ENCODE measurements at regions not wholly inside any gene's neighbourhood (a gene's known extent, or its start where the extent isn't known, plus 50 kb on each side); places are given as distances from the start of the nearest gene placed in this dataset.

DNA sequence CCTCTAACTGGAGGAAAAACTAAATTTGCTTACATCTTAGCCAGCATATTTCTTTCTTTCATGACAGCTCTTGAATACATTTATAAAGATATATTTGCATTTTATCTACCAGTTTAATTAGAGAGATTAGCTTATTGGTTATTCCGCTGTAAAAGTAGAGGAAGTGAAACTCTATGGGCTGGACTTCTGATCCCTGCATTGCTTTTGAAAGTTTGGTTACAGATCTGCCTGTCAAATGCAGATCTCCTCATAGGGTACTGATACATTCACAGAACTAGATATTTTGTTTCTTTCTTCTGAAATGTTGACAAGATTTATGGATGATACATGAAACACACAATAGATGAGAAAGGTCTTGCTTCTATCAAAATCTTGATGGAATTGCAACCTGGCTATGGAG is 581.4 kb upstream of the AADAT start:
- no peak for DNase-seq
- intact Hi-C loops (cut with DNase I): no loop called here
- TF ChIP-seq, protein P1, sequence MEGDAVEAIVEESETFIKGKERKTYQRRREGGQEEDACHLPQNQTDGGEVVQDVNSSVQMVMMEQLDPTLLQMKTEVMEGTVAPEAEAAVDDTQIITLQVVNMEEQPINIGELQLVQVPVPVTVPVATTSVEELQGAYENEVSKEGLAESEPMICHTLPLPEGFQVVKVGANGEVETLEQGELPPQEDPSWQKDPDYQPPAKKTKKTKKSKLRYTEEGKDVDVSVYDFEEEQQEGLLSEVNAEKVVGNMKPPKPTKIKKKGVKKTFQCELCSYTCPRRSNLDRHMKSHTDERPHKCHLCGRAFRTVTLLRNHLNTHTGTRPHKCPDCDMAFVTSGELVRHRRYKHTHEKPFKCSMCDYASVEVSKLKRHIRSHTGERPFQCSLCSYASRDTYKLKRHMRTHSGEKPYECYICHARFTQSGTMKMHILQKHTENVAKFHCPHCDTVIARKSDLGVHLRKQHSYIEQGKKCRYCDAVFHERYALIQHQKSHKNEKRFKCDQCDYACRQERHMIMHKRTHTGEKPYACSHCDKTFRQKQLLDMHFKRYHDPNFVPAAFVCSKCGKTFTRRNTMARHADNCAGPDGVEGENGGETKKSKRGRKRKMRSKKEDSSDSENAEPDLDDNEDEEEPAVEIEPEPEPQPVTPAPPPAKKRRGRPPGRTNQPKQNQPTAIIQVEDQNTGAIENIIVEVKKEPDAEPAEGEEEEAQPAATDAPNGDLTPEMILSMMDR (IDR thresholded peaks at IDR 0.05): no peak
- TF ChIP-seq POLR2A (IDR thresholded peaks at IDR 0.05): no peak
- H3K27ac ChIP-seq: no peak overlapping the region
- H3K27me3 ChIP-seq: no peaks in the 10 kb centered on the region
- no peak overlapping the region for H3K4me3 ChIP-seq
- no peak for ATAC-seq
- 76 to 82% methylated on average over 1 of the region's 1 CpG for WGBS, 2 donors
- no peaks in the 10 kb centered on the region for H3K36me3 ChIP-seq (replicated peaks in 1 of 2; ENCODE audit: insufficient read depth in 1 of 2, low read depth in 2 of 2)
- no peaks in the 10 kb centered on the region for H3K9me3 ChIP-seq
- H3K4me1 ChIP-seq: no peaks in the 10 kb centered on the region

DNA sequence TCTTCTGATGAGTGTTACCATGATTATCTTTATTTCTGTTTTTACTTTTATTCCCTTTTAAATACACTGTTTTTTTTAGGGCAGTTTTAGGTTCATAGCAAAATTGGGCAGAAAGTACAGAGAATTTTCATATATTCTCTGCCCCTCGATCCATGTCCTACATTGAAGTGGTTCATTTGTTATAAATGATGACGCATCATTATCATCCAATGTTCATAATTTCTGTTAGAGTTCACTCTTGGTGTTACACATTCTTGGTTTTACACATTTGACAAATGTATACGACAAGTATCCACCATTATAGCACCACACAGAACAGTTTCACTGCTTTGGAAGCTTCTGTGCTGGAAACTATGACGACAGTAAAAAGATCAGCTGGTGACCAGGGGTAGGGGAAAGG is 578.1 kb upstream of the AADAT start:
- no peaks in the 10 kb centered on the region for H3K4me1 ChIP-seq
- intact Hi-C loops (cut with DNase I): no loop called here
- H3K9me3 ChIP-seq: no peaks in the 10 kb centered on the region
- no peaks in the 10 kb centered on the region for H3K36me3 ChIP-seq (replicated peaks in 1 of 2; ENCODE audit: insufficient read depth in 1 of 2, low read depth in 2 of 2)
- DNase-seq (no peak), ATAC-seq (no peak)
- no peaks in the 10 kb centered on the region for H3K27me3 ChIP-seq
- WGBS, 2 donors: 77 to 88% methylated on average over 4 of the region's 4 CpGs
- H3K4me3 ChIP-seq: no peak overlapping the region
- TF ChIP-seq, protein P1 (IDR thresholded peaks at IDR 0.05): no peak
- no peak for TF ChIP-seq POLR2A (IDR thresholded peaks at IDR 0.05)
- no peak overlapping the region for H3K27ac ChIP-seq

DNA sequence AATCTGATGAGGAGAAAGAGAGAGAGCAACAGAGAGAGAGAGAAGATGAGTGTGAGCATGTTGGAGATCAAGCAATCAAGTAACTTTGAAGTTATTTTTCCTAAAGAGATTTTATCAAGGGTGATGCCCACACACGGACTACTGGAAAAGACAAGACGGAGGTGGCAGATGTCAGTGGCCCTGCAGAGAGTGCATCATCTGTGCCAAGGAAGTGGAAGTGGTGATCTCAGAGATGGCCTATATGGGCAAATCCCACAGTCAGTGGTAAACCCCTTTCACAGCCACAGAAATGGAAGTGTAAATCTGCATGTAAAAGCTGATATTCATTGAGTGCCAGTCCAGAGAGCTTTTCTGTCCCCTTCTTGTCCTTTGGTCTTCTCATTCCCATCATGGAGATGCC is 577.2 kb upstream of the AADAT start:
- intact Hi-C loops (cut with DNase I): no loop called here
- no peaks in the 10 kb centered on the region for H3K9me3 ChIP-seq

DNA sequence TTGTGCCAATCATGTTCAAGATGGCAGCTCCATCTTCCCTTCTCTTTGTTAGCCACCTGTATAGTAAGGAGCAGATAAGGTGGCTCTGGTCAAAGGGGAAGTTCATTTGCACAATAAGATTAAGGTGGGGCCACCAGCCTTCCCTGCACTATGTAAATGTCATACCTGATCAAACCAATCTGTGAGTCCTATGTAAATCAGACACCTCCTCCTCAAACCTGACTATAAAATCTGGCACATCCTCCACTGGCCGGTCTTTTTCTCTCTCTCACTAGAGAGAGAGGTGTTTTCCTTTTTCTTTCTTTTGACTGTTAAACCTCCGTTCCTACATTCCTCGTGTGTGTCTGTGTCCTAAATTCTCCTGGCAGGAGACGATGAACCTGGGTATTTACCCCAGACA is 572.5 kb upstream of the AADAT start:
- ATAC-seq (no peak), DNase-seq (no peak)
- no peaks in the 10 kb centered on the region for H3K27me3 ChIP-seq
- no peak overlapping the region for H3K27ac ChIP-seq
- no peaks in the 10 kb centered on the region for H3K36me3 ChIP-seq (replicated peaks in 1 of 2; ENCODE audit: insufficient read depth in 1 of 2, low read depth in 2 of 2)
- 33 to 36% methylated on average over 4 of the region's 4 CpGs for WGBS, 2 donors
- no peaks in the 10 kb centered on the region for H3K4me1 ChIP-seq
- intact Hi-C loops (cut with DNase I): no loop called here
- H3K4me3 ChIP-seq: no peak overlapping the region
- no peaks in the 10 kb centered on the region for H3K9me3 ChIP-seq
- TF ChIP-seq, protein P1 (IDR thresholded peaks at IDR 0.05): no peak
- no peak for TF ChIP-seq POLR2A (IDR thresholded peaks at IDR 0.05)

More for the DNA sequence above, 577.2 kb upstream of the AADAT start:
- Histone ChIP-seq H3K27me3 (no peaks in the 10 kb centered on the region), H3K36me3 (replicated peaks in 1 of 2; ENCODE audit: insufficient read depth in 1 of 2, low read depth in 2 of 2) (no peaks in the 10 kb centered on the region), H3K4me1 (no peaks in the 10 kb centered on the region), H3K27ac (no peak overlapping the region), H3K4me3 (no peak overlapping the region)
- TF ChIP-seq, protein P1 (IDR thresholded peaks at IDR 0.05): no peak
- TF ChIP-seq POLR2A (IDR thresholded peaks at IDR 0.05): no peak
- ATAC-seq (no peak), DNase-seq (no peak)
- 76 to 91% methylated on average over 2 of the region's 2 CpGs for WGBS, 2 donors

DNA sequence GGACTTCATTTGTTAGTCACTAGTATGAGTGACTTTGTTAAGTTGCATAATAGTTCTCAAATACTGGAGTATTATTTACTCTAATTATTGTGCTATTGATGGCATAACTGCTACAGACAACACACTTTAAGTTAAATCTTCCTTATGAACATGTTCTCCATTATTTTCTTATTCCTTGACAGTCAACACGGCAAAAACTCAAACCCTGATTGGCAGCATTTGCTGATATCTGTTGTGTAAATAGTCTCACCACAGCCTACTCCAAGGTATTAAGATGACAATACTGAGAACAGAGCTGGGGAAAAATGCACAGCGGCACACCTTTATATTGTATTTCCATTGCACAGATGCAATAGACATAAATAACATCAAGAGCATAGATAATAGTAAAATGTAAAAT is 568.0 kb upstream of the AADAT start:
- no peak overlapping the region for H3K27ac ChIP-seq
- intact Hi-C loops (cut with DNase I): no loop called here

More for the DNA sequence above, 568.0 kb upstream of the AADAT start:
- 51 to 52% methylated on average over 2 of the region's 2 CpGs for WGBS, 2 donors
- no peaks in the 10 kb centered on the region for H3K9me3 ChIP-seq
- H3K4me1 ChIP-seq: no peaks in the 10 kb centered on the region
- no peak overlapping the region for H3K4me3 ChIP-seq
- DNase-seq (no peak), ATAC-seq (no peak)
- no peaks in the 10 kb centered on the region for H3K27me3 ChIP-seq
- TF ChIP-seq, protein P1 (IDR thresholded peaks at IDR 0.05): no peak
- no peak for TF ChIP-seq POLR2A (IDR thresholded peaks at IDR 0.05)
- no peaks in the 10 kb centered on the region for H3K36me3 ChIP-seq (replicated peaks in 1 of 2; ENCODE audit: insufficient read depth in 1 of 2, low read depth in 2 of 2)

All from body of pancreas (tissue), 4 donors.